VCaP (cell line): ENCODE measurements at regions not wholly inside any gene's neighbourhood (a gene's known extent, or its start where the extent isn't known, plus 50 kb on each side); places are given as distances from the start of the nearest gene placed in this dataset.

ENCODE experiments used
- H3K27ac ChIP-seq: fragments of 450-650 bp; 2 replicates; pipeline ENCODE4 v1.5.1; 2017
- TF ChIP-seq, protein P1 (sequence below): fragments of 450-650 bp; conservative IDR thresholded peaks from 2 replicates; pipeline ENCODE4 v1.5.1; 2017; ENCODE audit warnings: mild to moderate bottlenecking, moderate library complexity

DNA sequence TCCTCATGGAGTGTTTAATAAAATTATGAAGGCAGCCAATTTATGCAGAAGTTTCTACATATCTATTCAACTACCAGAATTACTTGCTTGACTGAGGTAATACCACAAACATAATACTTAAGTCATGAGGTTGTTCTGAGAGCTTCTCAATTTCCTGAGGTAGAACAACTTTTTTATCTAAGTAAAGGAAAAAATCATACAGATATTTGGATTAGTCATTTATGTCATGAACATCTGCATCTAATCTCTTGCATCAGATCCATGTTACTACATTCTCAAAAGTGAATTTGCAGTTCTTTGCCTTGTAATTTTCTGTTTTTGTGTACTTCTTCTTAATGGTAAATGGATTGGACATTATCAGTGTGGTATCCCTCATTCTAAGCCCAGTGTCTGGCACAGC lies 60.4 kb upstream of the RGMB start:
- no peak overlapping the region for H3K27ac ChIP-seq
- TF ChIP-seq, protein P1, sequence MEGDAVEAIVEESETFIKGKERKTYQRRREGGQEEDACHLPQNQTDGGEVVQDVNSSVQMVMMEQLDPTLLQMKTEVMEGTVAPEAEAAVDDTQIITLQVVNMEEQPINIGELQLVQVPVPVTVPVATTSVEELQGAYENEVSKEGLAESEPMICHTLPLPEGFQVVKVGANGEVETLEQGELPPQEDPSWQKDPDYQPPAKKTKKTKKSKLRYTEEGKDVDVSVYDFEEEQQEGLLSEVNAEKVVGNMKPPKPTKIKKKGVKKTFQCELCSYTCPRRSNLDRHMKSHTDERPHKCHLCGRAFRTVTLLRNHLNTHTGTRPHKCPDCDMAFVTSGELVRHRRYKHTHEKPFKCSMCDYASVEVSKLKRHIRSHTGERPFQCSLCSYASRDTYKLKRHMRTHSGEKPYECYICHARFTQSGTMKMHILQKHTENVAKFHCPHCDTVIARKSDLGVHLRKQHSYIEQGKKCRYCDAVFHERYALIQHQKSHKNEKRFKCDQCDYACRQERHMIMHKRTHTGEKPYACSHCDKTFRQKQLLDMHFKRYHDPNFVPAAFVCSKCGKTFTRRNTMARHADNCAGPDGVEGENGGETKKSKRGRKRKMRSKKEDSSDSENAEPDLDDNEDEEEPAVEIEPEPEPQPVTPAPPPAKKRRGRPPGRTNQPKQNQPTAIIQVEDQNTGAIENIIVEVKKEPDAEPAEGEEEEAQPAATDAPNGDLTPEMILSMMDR, result no peak

DNA sequence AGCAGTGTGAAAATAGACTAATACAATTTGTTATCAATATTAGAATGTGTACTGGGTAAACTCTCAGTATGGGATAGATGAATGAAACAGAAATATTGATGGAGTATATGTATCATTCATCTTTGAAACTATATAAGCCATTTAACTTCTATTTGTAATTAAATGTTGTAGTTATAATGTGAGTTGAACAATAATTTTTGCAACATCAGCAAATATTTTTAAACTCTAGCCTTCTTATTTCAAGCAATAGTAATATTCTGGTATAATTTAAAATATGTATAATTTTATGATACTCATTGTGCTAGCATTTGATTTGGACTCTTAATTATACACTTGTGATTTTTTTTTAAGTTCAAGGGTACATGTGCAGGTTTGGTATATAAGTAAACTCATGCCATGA lies 59.6 kb upstream of the RGMB start:
- no peak overlapping the region for H3K27ac ChIP-seq
- TF ChIP-seq, protein P1, result no peak

DNA sequence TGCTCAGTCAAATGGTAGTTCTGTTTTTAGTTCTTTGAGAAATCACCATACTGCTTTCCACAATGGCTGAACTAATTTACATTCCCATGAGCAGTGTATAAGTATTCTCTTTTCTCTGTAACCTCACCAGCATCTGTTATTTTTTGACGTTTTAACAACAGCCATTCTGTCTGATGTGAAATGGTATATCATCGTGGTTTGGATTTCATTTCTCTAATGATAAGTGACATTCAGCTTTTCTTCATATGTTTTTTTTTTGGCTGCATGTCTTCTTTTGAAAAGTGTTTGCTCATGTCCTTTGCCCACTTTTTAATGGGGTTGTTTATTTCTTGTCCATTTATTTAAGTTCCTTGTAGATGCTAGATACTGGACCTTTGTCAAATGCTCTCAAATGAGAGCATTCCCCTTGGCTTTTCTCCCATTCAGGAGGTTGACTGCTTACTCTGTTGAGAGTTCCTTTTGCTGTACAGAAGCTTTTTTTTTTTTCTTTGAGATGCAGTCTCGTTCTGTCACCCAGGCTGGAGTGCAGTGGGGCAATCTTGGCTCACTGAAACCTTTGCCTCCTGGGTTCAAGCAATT lies 58.7 kb upstream of the RGMB start:
- TF ChIP-seq, protein P1, result no peak
- no peak overlapping the region for H3K27ac ChIP-seq

DNA sequence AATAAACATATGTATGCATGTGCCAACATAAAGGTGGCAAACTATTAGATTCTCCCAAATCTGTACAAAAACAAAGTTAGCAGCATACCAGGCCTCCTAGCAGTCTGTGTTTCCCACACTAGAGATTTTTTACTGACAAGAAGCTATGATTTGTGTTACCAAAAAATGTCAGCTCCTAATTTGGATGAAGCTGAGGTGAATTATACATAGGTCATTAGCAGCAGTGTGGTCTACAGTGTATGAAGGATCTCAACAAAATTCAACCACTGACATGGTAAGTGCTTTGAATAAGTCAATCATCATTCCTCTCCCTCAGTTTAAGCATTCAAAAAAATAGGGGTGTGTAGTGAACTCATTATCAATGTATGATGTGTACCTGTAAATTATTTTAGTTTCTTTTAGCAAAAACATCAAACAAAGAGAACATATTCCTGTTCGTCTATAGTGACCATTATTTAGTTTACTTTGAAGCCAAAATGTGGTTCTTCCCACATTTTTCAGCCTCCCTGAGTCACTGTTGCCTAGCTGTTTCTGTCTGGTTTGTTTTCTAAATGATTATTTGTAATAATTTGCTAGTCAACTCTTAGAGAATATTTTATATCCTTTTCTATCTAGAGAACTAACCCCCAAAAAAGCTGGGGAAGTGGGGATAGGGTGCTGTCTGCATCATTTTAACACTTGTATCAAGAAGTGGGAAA lies 52.1 kb upstream of the RGMB start:
- H3K27ac ChIP-seq, result no peak overlapping the region
- TF ChIP-seq, protein P1, result no peak

DNA sequence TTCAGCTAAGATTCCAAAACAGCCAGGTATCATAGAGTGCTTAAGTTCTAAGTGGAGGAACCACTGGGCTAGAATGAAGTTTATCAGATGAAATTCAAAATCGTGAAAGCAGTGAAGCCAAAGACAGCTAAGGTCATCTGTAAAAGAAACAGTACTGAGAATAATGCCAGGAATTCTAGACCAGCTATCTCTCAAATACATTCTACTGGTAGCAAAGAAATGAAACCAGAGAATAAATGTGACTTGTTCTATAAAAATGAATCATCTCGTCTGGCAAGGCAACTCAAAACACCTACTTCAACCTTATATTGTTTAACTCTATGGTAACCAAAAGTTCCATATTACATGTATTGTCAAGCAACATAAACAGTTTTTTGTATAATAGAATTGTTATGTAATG lies 51.3 kb upstream of the RGMB start:
- no peak overlapping the region for H3K27ac ChIP-seq
- TF ChIP-seq, protein P1, result no peak

DNA sequence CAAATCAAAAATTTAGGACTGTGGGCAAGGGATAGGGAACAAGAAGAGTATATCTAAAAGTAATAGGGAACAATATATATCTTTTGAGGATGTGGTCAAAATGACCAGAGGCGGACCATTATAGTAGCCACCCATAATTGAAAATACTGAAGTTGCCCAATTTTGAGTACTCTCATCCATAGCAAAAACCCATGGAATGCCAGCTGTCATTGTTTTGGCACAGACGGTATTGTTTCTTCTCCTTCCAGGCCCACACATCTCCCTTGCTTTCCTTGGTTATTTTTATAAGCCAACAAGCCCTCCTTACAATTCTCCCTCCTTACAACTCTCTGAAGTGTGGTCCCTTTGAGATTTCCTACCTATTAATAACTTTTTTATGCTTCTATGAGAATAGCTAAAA lies 50.4 kb upstream of the RGMB start:
- TF ChIP-seq, protein P1, result no peak

More for the DNA sequence above, 50.4 kb upstream of the RGMB start:
- H3K27ac ChIP-seq, result no peak overlapping the region
